Stimulated activated CD8-positive, alpha-beta memory T cell treated with anti-CD3 and anti-CD28 coated beads, Interleukin-7, amount 100 ng/mL, for 48 hours (primary cell): ENCODE measurements at regions not wholly inside any gene's neighbourhood (a gene's known extent, or its start where the extent isn't known, plus 50 kb on each side); places are given as distances from the start of the nearest gene placed in this dataset.
"Not testable (repeated sequence)": the region's sequence is repeated elsewhere in the genome, so short reads cannot be mapped to it uniquely, and the experiment has no call there.

Experiments used
- DNase-seq, 2 donors: peaks; one replicate each; pipeline ENCODE4 v3.0.0-alpha.2; 2020; ENCODE audit warnings: low read depth in 1 of 2; ENCODE audit errors: extremely low read depth in 1 of 2

DNA sequence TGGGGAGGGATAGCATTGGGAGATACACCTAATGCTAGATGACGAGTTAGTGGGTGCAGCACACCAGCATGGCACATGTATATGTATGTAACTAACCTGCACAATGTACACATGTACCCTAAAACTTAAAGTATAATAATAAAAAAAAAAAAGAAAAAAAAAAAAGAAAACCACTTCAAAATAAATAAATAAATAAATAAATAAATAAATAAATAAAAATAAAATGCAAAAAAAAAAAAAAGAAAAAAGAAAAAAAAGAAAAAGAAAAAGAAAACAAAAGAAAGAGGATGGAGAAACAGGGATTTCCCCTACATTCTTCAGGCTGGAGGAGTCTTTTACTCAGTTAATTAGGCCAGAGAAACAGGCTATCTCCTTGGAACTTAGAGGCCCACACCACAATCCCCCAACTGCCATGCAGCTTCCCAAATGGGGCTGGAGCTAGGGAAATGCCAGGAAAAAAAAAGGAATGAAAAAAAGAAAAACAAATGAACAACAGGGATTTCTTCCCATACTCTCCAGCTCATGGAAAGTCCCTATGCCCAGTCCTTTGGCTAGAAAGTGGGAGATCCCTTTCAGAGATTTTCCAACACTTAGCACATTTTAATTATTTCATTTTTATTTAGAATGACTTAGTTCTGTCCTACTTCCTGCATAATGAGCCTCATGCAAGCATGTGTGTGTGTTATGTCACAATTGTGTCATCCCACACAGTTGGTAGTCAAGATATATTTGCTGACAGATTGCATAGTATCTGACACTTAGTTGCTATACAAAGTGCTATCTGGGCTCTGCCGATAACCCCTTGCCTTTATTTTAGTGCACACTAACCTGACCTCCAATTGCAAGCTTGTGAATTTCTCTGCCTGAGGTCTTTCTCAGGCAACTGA, 486.4 kb downstream of the PLPP3 start:
- no peak for DNase-seq

DNA sequence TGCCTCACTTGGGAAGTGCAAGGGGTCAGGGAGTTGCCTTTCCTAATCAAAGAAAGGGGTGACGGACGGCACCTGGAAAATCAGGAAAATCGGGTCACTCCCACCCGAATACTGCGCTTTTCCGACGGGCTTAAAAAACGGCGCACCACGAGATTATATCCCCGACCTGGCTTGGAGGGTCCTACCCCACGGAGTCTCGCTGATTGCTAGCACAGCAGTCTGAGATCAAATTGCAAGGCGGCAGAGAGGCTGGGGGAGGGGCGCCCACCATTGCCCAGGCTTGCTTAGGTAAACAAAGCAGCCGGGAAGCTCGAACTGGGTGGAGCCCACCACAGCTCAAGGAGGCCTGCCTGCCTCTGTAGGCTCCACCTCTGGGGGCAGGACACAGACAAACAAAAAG, 489.5 kb downstream of the PLPP3 start:
- DNase-seq = not testable (repeated sequence)

DNA sequence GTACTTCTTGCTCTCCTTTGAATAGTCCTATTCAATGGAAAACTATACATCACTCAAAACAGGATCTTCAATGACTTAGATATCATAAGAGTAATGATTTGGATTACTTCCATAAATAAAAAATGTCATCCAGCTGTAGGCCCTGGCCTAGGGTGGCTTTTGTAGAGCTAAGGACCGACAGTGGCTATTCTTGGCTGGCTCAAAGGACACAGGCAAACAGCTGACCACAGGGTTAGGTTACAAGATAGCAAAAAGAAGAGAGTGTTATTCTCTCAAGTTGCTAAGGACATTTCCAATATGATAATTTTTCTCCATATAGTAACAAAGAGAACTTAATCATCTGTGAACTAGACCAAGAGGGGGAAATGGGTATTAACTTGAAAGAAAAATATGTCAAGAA, 495.1 kb downstream of the PLPP3 start:
- no peak for DNase-seq

- no peak for DNase-seq
Measured at GRCh38 chr1:56081736-56082135, 497.6 kb downstream of the PLPP3 start.

- no peak for DNase-seq
Measured at GRCh38 chr1:56081173-56081572, 498.2 kb downstream of the PLPP3 start.

GRCh38 chr1:56080123-56080522, 499.2 kb downstream of the PLPP3 start:
- no peak for DNase-seq

GRCh38 chr1:56079391-56079790, 500.0 kb downstream of the PLPP3 start:
- DNase-seq = no peak

DNA sequence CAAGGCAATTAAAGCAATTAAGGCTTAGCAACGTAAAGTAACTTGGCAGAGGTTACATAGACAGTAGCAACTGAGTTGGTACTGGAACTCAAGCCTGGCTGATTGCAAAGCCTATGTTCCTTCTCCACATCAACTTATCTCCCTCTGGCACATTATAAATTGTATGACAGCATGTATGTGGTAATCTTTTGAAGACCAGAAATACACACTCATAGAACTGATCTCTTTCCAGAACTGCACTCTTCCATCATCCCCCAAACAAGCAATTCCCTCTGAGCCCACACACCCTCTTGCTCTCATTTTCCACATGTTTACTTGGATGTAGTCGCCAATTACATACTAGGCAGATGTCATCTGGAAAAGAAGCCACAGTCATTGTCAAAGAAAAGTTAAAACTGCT, 502.2 kb downstream of the PLPP3 start:
- no peak for DNase-seq

DNA sequence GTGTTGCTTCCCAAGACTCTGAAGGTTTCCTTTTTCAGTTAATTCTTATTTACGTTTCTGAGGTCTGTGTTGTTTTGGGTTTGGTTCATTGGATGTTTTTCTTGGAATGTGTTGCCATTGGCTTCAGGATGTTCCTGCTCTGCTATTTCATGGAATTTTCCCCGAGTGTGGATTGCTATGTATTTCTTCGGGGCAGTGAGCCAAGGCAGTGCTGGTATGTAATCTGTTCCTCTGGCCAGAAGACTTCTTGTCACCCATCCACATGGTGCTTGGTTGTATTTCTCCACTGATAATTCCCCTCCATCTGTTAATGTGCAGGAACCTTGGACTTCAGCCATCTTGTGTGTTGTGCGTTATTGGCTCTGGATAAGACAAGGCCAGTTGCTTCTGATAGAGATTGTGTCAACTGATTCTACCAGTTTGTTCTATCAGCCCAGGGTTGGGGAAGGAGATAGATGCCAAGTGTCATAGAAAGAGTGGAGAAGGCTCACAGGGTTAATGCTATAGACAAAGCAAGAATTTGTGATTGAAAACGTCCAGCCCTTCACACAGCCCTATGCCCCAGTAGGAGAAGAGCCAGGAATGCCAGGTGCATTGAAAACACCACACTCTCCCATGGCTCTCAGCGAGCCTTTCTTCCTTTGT, 505.2 kb downstream of the PLPP3 start:
- no peak for DNase-seq

- no peak for DNase-seq
Measured at GRCh38 chr1:56073614-56074006, 505.8 kb downstream of the PLPP3 start.

DNA sequence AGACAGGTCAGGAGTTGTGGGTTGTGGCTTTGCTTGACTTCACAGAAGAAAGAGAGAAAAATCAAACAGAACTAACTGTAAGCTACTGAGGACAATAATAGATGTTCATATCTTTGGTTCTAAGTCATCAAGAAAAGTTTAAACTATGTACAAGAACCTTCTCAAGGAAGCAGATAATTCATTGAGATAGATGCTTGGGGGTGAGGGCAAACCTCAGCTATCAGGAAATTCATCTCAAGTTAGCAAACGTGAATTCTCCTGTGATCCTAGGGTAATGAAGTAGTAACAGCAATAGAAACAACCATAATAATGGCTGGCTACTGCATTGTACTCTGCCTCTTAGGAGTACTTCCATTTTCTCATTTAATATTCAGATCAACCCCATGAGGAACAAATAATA, 506.2 kb downstream of the PLPP3 start:
- no peak for DNase-seq

DNA sequence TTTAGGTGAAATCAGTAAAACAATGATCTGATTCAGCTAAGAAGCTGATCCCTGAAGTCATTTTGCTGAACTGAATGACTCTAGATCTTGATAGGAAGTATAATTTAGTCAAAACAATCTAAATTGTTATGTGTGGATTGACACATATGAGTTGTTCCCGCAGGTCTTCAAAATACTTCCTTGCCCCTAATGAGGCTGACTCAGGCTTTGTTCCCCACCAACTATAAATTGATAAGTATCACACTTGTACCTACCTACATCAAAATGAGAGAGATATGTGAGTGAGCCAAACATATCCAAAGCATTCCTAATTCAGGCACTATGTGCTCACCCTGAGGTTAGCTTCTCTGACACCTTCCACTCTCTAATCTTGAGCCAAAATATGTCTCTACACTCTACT, 507.1 kb downstream of the PLPP3 start:
- no peak for DNase-seq

DNA sequence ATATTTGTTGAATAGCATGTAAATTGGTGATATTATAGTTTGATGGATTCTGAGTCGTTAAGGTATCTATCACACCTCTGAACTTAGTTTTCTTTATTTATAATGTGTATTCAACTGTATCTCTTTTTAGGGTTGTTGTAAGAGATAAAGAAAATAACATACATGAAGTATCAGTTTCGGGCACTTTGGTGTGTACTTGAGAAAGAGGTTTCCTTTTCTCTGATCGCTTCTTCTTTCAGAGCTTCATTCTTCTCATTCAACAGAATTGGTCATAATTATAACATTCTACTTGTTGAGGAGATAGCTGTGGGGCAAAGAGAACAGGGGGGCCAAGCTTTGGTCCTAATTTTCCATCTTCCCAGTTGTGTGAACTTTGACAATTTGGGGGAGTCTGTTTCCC, 508.0 kb downstream of the PLPP3 start:
- no peak for DNase-seq

GRCh38 chr1:56070601-56071000, 508.8 kb downstream of the PLPP3 start:
- no peak for DNase-seq

GRCh38 chr1:56069824-56070223, 509.5 kb downstream of the PLPP3 start:
- no peak for DNase-seq

GRCh38 chr1:56068908-56069307, 510.5 kb downstream of the PLPP3 start:
- no peak for DNase-seq

DNA sequence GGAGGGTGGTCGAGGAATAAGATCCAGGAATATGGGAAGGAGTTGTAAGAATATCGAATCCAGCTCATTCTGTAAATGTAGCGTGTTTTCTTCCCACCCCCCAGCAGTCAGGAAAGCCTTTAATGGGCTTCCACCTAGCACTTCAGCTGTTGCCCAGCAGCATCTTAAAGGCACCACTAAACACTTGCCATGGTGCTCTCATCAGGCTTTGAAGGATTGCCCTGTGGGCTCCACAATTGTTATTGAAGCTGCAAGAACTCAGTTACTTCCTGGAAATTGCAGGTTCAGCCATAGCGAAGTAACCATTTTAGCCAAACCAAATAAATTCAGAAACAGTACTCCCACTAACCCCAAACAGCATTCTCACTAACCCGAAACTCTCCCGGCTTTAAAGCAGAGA, 511.2 kb downstream of the PLPP3 start:
- no peak for DNase-seq

DNA sequence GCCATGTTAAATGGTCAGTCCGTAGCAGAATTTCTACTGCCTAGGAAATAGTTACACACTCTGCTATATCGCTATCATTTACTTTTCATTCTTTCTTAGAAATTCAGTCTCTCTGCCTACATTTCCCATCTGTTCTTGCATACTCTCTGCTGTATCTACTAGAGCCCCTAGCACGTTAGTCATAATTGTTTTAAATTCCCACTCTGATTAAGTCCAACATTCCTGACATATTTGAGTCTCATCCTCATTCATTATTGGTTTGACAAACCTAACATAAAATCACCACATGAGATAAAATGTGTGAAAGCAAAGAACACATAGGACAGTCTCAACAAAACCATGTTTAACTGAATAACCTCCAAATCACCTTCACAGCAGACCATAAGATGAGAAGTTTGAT, 513.6 kb downstream of the PLPP3 start:
- no peak for DNase-seq

DNA sequence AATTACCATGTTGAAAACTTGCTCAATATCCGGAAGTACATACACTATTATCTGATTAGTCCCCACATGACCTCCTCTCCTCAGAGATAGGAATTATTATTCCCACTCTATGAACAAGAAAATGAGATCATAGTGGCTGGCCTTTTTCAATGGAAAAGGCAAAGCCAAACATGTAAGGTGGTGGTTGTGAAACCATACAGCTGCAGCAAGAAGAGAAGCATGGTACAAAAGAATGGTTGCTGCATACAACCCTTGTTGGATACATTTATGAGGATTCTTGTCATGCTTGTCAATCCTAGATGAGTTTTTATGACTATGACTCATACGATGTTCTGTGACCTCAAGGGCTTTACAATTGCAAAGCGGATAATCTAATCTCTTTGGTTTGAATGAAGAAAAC, 514.7 kb downstream of the PLPP3 start:
- no peak for DNase-seq

DNA sequence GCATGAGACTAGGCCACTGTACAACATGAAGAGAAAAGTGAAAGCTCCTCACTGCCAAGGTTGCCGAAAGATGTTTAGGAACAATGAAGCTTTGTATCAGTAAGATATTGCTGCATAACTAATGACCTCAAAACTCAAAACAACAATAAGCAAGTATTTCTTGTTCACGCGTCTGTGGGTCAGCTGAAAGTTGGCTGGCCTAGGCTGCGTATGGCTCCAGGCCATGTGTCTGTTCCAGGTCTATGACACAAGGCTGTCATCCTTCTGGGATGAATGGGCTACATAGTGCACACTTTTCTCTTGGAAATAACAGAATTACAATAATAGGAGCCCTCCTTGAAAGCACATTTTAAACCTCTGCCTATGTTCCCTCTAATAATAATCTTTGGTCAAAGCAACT, 515.9 kb downstream of the PLPP3 start:
- DNase-seq = no peak

- no peak for DNase-seq
Measured at GRCh38 chr1:56062625-56063024, 516.7 kb downstream of the PLPP3 start.

DNA sequence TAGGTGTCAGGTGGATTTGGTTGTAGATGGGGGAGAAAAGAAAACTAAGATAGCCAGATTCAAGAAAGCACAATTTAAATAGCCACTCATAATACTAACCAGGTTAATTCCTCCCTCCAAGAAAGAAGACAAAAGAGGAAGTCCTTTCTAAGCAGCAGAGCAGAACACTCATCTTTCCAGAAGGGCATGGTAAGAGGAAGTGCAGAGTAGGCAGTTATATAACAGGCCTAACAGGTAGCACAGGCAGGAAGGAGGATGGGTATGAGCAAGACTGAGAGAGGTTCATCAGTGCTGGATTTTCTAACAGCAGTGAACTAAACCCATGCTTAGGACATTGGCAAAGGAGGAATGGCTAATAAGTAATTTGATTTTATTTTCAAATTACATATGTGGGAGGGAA, 517.5 kb downstream of the PLPP3 start:
- DNase-seq = no peak

DNA sequence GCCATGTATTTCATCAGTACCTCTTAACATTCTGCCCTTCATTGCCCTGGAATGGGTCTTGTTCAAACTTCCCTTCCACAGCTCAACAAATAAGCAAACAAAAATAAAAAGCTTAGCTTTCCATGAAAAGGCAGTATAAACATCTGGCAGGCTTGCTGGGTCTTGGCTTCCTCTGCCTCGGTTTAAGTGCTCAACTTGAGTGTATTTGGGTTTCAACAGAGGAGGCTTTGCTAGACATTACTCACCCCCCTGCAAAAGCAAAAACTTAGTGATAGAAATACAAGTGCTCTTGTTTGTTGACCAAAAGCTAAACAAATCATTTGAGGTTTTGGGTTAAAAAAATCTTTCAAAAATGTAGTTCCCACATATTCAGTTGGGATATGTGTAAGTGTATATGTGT, 518.5 kb downstream of the PLPP3 start:
- no peak for DNase-seq
